Prostate gland (tissue), 2 donors: ENCODE measurements at regions not wholly inside any gene's neighbourhood (a gene's known extent, or its start where the extent isn't known, plus 50 kb on each side); places are given as distances from the start of the nearest gene placed in this dataset.
A peak's percentile ranks its signal among the peaks of the same experiment; 100 is the strongest.

Experiments
- DNase-seq: peaks from one replicate; pipeline ENCODE4 v3.0.0-alpha.2; 2019; ENCODE audit warnings: low spot score
- H3K27ac ChIP-seq, 2 donors: fragments of 200-600 bp; sonication (generic); 2 replicates each; pipeline ENCODE4 v1.5.1; 2017 to 2019
- H3K27me3 ChIP-seq: fragments of 200-600 bp; sonication (generic); replicated peaks from 2 replicates; pipeline ENCODE4 v1.5.1; 2019; ENCODE audit not compliant: insufficient read depth
- H3K36me3 ChIP-seq, 2 donors: fragments of 200-600 bp; sonication (generic); 1 replicate in 1 of 2; 2 replicates in 1 of 2; pipeline versions ENCODE4 v1.5.1 to v1.8.1; 2017 to 2019
- H3K4me1 ChIP-seq: fragments of 200-600 bp; sonication (generic); replicated peaks from 2 replicates; pipeline ENCODE4 v1.5.1; 2019
- H3K4me3 ChIP-seq, 2 donors: fragments of 200-600 bp; sonication (generic); 2 replicates each; pipeline ENCODE4 v1.5.1; 2017 to 2019
- H3K9me3 ChIP-seq: fragments of 200-600 bp; sonication (generic); 2 replicates; pipeline ENCODE4 v1.5.1; 2017
- POLR2A ChIP-seq: fragments of 450-650 bp; IDR thresholded peaks from one replicate; pipeline ENCODE4 v1.6.1; 2016; ENCODE audit warnings: antibody characterized with exemption, mild to moderate bottlenecking
- POLR2AphosphoS5 ChIP-seq: sonication (generic); formaldehyde crosslinking; IDR thresholded peaks from one replicate; pipeline ENCODE4 v1.6.1; 2017; ENCODE audit warnings: antibody characterized with exemption
- WGBS: methylation state at CpG from one replicate; pipeline ENCODE4 v1.1.5; 2018; 5-methylcytosine and 5-hydroxymethylcytosine counted together
- intact Hi-C: fragments of 100-400 bp; cut with DNase I; formaldehyde crosslinking; loops from one replicate; pipeline ENCODE4 v1.14.2; 2022
- TF ChIP-seq, protein P1 (sequence below), 4 experiments: fragments of 200-600 bp in 2 of 4; fragments of 450-650 bp in 2 of 4; sonication (generic) in 2 of 4; IDR thresholded peaks; 1 replicate in 3 of 4; 2 replicates in 1 of 4; pipeline ENCODE4 v1.5.1; 2016 to 2019; ENCODE audit warnings: antibody characterized with exemption in 4 of 4, mild to moderate bottlenecking in 2 of 4, moderate library complexity in 2 of 4

GRCh38 chrX:20965270-20966044 is 408.8 kb upstream of the CNKSR2 start:
- no peak overlapping the region for H3K27ac ChIP-seq
- intact Hi-C loops, result no loop called here
- H3K36me3 ChIP-seq, result no peaks in the 10 kb centered on the region
- DNase-seq, result no peak
- no peaks in the 10 kb centered on the region for H3K27me3 ChIP-seq
- TF ChIP-seq POLR2AphosphoS5, result no peak
- no peak for TF ChIP-seq POLR2A
- TF ChIP-seq, protein P1, sequence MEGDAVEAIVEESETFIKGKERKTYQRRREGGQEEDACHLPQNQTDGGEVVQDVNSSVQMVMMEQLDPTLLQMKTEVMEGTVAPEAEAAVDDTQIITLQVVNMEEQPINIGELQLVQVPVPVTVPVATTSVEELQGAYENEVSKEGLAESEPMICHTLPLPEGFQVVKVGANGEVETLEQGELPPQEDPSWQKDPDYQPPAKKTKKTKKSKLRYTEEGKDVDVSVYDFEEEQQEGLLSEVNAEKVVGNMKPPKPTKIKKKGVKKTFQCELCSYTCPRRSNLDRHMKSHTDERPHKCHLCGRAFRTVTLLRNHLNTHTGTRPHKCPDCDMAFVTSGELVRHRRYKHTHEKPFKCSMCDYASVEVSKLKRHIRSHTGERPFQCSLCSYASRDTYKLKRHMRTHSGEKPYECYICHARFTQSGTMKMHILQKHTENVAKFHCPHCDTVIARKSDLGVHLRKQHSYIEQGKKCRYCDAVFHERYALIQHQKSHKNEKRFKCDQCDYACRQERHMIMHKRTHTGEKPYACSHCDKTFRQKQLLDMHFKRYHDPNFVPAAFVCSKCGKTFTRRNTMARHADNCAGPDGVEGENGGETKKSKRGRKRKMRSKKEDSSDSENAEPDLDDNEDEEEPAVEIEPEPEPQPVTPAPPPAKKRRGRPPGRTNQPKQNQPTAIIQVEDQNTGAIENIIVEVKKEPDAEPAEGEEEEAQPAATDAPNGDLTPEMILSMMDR (IDR thresholded peaks at IDR 0.05), result no peak
- H3K4me1 ChIP-seq, result no peaks in the 10 kb centered on the region
- no peaks in the 10 kb centered on the region for H3K9me3 ChIP-seq
- no peak overlapping the region for H3K4me3 ChIP-seq
- WGBS, result 28% methylated on average over 5 of the region's 5 CpGs

DNA sequence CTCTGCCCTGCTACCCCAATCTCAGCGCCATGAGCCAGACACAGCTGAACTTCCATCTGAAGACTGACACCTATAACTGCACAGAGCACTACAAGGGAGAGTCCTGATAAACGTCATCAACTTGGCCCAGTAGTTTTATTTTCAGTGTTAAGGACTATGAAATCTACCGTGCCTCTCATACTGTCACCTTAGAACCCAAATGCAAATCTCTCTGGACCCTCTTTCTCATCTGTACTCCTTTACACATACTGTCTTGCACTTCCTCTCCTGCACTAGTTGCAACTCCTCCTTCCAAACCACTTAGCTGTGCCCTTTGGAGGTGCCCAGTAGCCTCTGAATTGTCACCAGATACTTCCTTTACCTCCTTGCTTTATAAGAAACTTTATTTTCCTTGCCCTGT is 420.2 kb upstream of the CNKSR2 start:
- TF ChIP-seq POLR2A, result no peak
- TF ChIP-seq POLR2AphosphoS5, result no peak
- TF ChIP-seq, protein P1 (IDR thresholded peaks at IDR 0.05), result no peak
- DNase-seq, result no peak
- no peaks in the 10 kb centered on the region for H3K4me1 ChIP-seq
- intact Hi-C loops, result no loop called here
- no peaks in the 10 kb centered on the region for H3K27me3 ChIP-seq
- H3K36me3 ChIP-seq, result no peaks in the 10 kb centered on the region
- no peak overlapping the region for H3K27ac ChIP-seq
- WGBS, result 91% methylated on average over 3 of the region's 3 CpGs
- no peak overlapping the region for H3K4me3 ChIP-seq
- H3K9me3 ChIP-seq, result no peaks in the 10 kb centered on the region

DNA sequence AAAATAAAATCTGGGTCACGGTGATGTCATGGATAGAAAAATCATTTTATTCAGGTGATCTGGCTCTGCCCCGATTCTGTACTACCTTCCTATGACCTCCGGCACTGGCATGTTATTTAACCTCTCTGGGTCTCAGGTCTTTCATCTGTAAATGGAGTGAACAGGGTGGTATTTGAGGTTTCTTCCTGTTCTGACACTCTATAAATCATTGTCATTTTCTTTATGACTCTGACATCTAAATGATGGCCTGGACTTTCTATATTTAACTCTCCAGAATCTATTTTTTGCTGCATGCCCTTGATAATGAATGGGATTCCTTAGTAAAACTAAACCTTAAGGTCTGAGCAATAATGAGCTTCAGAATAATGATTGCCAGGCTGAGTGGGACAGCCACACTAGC is 422.0 kb upstream of the CNKSR2 start:
- Histone ChIP-seq H3K27me3 (no peaks in the 10 kb centered on the region), H3K27ac (no peak overlapping the region), H3K9me3 (no peaks in the 10 kb centered on the region), H3K4me3 (no peak overlapping the region), H3K36me3 (no peaks in the 10 kb centered on the region), H3K4me1 (no peaks in the 10 kb centered on the region)
- WGBS, result 62% methylated on average over 3 of the region's 3 CpGs
- intact Hi-C loops, result no loop called here
- TF ChIP-seq, protein P1 (IDR thresholded peaks at IDR 0.05), result no peak
- no peak for TF ChIP-seq POLR2A
- TF ChIP-seq POLR2AphosphoS5, result no peak
- no peak for DNase-seq

DNA sequence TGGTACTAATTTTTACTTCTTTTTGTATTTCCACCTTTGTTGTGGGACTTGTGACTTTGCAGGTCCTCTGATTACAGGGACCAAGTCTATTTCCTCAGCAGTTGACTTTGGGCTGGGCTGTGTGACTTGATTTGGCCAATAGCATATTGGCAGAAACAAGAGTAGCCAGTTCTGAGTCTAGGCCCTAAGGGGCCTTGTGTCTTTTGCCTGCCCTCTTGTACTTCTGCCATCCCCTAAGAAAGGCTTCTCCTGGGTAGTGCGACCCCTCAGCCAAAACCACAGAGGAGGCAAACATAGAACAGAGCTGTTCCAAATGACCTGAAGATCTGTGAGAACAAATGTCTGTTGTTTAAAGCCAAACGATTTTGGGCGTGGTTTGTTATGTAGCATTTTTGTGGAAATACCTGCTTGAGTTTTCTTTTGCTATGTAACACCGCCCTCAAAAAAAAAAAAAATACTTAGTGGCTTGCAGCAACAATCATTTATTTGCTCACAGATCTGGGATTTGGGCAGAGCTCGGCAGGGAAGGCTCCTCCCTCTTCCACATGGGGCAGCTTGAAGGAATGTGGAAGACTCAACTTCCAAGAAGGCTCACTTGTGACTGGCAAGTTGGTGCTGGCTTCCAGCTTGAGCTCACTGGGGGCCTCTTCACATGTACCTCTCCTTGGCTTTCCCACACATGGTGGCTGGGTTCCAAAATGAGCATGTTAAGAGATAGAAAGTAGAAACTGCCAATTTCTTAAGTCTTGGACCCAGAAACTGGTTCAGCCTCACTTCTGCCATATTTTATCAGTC is 423.0 kb upstream of the CNKSR2 start:
- 29% methylated on average over 5 of the region's 5 CpGs for WGBS

DNA sequence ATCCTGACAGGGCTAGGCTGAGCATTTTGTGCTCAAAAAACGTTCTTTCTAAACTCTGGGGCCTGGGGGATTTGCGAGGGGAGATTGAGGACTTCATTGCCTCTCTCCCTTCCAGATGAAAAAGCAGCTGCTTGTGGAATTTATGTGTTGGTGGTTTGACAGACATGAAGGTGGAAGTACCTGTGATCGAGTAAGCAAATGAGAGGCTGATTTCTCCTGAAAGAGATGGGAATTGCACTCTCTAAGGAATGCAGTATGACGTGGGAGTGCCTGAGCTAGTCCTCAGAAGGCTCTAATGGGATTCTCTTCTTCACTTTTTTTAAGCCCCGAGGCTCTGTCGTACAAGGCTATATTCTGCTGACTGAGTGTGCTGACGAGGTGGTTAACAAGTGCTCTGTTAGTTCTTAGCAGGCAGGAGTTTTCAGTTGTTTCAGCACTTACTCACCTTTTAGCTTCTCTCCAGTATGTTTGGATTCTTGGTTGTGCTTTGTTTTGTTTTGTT is 426.8 kb upstream of the CNKSR2 start:
- Histone ChIP-seq H3K27ac (no peak overlapping the region), H3K4me3 (no peak overlapping the region), H3K4me1 (no peaks in the 10 kb centered on the region), H3K36me3 (no peaks in the 10 kb centered on the region), H3K9me3 (no peaks in the 10 kb centered on the region), H3K27me3 (no peaks in the 10 kb centered on the region)
- TF ChIP-seq, protein P1 (IDR thresholded peaks at IDR 0.05), result no peak
- no peak for TF ChIP-seq POLR2A
- TF ChIP-seq POLR2AphosphoS5, result no peak
- intact Hi-C loops, result no loop called here
- 17% methylated on average over 7 of the region's 7 CpGs for WGBS
- no peak for DNase-seq

More for the DNA sequence above, 423.0 kb upstream of the CNKSR2 start:
- no peaks in the 10 kb centered on the region for H3K4me1 ChIP-seq
- intact Hi-C loops, result no loop called here
- no peaks in the 10 kb centered on the region for H3K27me3 ChIP-seq
- no peak overlapping the region for H3K27ac ChIP-seq
- H3K4me3 ChIP-seq, result no peak overlapping the region
- H3K9me3 ChIP-seq, result no peaks in the 10 kb centered on the region
- no peak for TF ChIP-seq POLR2A
- DNase-seq, result peak; percentile 3
- H3K36me3 ChIP-seq, result no peaks in the 10 kb centered on the region
